Fibroblast of skin of left quadriceps (primary cell): ENCODE measurements at regions not wholly inside any gene's neighbourhood (a gene's known extent, or its start where the extent isn't known, plus 50 kb on each side); places are given as distances from the start of the nearest gene placed in this dataset.
"Not testable (repeated sequence)": the region's sequence is repeated elsewhere in the genome, so short reads cannot be mapped to it uniquely, and the experiment has no call there.

Source experiments
- DNase-seq, 2 experiments: peaks; one replicate each; pipeline ENCODE4 v3.0.0-alpha.2; 2013; ENCODE audit warnings: low read depth in 2 of 2

DNA sequence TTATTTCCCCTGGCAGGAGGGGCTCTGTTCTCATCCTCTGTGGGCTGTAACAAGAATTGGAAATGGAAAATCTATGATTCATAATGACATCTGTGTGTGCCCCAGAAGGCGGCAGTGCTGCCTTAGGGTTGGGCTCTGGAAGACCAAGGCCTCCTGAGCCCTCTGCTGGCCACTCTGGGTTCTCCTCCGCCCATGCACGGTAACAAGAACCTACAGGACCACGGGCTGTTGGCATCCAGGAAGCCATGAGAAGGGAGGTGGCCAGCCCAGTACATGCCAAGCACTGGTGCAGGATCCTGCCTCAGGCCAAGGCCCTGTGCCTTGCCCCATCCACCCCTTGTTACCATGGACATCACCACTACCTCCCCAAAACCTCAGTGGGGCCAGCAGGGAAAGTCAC lies 454.2 kb downstream of the TP53TG3F start:
- not testable (repeated sequence) for DNase-seq

DNA sequence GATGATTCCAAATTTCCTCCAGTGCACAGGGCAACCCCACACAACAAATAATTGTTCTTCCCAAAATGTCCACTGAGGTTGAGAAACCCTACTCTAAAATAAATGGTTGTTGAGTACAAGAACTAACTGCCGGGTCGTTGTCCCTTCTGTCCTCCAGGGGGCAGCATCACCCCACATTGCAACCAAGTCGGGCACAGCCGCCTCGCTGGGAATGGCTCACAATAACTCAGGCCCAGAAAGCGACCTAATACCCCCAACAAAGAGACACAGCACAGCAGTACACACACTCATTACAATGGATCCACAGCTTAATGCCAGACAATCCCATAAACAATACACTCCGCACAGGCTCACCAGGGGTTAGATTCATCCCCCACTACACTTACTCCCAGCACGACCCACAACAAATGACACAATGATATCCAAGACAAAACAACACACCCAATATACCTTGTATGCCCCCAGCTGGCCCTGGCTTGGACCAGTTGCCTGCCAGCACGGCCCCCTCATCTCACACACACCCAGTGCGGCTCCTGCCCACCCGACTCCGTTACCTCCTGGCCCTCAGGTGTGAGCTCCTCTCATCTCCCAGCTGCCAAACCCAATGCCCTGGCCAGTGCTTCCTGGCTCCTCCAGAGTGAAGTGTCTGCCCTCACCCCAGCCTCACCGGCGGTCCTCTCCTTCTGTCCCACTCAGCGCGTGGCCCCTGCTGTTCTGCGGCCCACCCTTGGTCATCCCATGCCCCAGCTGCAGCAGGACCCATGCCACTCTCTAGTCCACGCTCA lies 461.5 kb downstream of the TP53TG3F start:
- DNase-seq = not testable (repeated sequence)

DNA sequence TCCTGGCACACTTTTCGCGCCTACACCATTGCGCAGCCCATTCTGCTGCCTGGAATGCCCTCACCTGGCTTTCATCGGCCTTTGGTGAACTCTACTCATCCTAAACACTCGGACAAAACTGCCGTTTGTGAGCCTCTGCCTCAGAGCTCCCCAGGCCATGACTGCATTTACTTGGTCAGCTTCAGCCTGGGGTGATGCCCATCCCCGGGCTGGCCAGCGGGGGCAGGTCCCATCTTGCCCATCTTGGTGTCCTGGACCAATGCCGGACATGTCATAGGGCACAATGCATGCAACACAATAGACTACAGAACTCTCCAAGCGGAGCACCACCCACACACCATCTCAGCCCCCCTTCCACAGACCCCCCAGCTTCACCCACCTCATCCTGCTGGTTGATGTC lies 463.5 kb downstream of the TP53TG3F start:
- DNase-seq = not testable (repeated sequence)

DNA sequence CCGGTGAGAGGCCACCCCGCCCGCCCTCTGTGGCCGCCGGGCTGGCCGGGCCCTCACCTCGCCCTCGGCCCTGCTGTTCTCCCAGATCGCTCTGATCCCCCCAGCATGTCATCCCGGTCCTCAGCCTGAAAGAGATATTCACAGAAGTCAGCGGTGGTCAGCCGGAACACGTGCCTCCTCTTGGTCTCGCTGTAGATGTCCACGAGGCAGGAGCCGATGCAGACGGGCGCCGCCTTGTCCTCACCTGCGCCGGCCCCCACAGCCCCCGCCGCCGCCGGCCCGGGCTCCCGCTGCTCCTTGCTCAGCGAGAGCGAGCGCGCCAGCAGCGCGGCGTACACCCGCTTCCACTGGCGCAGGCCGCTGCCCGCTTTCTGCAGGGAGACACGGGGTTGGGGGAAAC lies 468.6 kb downstream of the TP53TG3F start:
- DNase-seq = not testable (repeated sequence)

DNA sequence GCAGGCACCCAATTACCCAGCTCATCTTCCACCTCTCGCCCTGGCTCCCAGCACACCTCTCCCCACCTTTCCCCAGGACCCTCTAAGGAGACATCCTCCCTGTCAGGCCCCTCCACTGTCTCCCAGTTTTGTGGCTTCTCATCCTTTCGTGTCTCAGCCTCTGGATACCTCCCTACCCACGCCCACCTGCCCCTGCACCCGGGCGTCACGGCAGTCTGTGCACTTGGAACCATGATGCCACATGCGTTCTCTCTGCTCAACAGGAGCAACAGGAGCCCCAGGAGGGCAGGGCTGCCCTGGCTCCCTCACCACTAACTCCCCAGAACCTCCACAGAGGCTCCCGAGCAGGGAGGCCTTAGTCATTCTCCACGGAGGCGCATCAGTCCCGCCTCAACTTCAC lies 472.8 kb downstream of the TP53TG3F start:
- DNase-seq = not testable (repeated sequence)

DNA sequence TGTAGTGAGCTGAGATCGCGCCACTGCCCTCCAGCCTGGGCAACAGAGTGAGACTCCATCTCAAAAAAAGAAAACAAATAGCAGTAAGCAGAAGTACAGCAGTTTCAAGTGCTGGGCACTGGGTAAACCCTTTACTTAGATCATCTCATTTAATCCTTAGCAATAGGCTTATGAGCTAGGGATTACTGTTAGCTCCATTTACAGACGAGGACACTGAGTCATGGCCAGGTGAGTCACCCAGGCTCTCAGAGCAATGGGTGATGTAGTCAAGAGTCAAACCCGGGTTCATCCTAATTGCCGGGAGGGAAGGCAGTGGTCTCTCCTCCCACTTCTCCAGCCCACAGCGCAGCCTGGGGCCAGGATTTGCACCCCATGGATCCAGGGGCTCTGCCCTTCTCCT lies 473.6 kb downstream of the TP53TG3F start:
- DNase-seq = not testable (repeated sequence)

DNA sequence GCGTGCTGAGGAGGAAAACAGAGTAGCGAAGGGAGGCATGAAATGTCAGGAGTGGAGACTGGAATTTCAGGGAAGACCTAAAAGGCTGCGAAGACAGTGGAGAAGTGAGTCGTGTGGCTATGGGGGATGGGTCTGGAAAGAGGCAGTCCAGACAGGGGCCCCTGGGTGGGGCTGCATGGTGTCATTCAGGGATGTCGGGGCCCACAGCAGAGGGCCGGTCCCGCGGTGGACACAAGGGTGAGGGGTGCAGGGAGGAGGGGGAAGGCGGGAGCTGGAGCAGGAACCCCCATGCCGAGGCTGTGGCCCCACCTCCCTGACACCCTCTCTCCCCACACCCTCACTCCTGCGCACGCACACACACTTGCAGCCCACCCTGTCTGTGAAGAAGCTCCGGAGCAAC lies 476.4 kb downstream of the TP53TG3F start:
- DNase-seq = not testable (repeated sequence)

DNA sequence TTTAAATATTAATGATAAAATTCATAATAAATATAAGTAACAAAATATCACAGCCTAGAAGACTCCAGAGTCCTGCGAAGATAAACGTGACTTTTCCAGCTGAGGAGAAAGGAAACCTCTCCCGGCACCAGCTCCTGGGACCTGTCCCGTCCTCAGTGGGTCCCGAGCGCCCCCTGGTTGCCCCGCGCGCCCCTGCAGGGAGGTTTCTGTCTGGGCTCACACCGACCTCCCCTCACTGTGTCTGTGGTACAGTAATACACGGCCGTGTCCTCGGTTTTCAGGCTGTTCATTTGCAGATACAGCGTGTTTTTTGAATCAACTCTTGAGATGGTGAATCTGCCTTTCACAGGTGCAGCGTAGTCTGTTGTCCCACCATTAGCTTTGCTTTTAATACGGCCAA lies 478.7 kb downstream of the TP53TG3F start:
- DNase-seq = not testable (repeated sequence)

DNA sequence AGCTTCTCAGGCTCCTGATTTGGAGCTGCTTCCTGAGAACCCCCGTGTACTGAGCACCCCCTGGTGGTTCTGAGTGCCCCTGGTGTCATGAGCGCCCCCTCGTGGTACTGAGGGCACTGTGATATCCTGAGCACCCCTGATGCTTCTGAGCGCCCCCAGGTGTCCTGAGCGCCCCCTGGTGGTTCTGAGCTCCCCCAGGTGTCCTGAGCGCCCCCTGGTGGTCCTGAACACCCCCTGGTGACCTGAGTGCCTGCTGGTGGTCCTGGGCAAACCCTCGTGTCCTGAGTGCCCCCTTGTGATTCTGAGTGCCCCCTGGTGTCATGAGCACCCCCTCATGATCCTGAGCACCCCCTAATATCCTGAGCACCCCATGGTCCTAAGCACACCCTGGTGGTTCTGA lies 502.1 kb downstream of the TP53TG3F start:
- not testable (repeated sequence) for DNase-seq

DNA sequence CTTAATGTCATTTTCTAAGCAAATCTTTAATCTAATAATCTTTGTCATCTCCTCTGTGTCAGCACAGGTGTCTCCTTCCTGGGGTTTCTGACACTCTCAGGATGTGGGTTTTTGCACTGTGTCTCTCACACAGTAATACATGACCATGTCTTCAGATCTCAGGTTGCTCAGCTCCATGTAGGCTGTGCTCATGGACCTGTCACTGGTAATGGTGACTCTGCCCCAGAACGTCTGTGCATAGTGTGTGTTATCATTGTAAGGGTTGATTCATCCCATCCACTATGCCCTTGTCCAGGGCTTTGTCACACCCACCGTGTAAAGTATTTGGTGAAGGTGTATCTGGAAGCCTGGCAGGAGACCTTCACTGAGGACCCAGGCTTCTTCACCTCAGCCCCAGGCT lies 506.1 kb downstream of the TP53TG3F start:
- DNase-seq = not testable (repeated sequence)

DNA sequence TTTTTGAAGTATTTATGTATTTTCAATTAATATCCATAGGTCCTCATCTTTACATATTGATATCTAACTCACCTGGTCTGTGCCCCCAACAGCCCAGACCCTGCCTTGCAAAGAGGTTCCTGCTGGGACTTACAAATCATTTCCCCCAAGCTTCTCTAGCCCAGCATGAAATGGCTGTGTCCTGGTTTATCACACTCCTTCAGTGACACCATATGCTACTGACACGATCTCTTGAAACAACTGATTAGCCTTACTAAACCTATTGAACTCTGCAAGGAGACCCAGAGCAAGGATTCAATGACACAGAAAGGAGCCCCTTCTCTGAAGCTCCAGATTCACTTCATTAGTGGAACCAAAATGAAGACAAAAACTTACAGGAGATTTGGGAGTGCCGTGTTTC lies 507.4 kb downstream of the TP53TG3F start:
- not testable (repeated sequence) for DNase-seq

DNA sequence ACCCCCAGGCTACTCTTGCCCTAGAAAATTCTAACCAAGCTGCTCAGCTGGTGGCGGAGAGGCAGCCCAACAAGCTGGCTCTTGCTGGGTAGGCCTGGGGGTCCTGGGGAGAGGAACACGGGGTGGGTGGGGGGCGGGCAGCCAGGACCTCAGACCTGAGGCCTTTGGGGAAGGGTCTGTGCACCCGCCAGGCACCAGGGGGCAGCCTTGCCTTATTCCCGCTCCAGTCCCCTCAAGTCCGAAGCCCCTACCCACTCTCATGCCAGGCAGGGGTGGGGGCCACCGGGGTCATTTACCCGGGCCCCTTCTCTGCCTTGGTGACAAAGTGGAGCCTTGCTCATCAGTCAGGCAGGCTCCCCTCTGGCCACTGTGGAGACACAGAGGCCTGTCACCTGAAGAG lies 515.1 kb downstream of the TP53TG3F start:
- DNase-seq = not testable (repeated sequence)

DNA sequence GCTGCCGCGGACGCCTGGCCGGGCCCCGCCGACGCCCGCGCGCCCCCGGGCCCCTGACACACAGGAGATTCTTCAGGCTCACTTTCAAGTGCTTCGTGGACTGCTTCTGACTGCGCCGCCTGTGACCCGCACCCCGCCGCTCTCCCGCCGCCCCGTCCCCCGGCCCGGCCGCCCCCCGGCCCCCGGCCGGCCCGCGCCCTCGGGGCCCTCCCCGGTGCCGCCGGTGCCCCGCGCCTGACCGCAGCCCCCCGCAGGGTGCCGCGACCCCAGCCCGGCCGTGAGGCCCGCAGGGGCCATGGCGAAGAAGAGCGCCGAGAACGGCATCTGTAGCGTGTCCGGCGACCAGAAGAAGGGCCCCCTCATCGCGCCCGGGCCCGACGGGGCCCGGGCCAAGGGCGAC lies 516.3 kb downstream of the TP53TG3F start:
- not testable (repeated sequence) for DNase-seq

DNA sequence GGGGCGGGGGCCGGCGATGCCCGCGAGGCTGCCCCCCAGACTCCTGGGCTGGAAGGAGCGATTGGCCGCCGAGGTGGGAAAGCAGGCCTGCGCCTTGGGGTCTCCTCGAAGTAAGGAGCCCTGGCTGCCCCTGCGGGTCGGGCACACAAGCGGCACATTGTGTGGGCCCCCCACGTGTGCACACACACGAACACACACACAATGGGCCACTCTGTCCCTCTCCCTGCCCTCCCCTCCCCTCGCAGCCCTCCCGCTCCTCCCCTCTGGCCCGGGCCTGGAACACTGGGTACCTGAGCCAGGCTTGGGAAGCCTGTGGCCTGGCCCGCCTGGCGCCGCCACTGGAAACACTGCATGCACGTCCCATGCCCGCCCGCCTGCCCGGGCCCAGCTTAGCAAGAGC lies 517.1 kb downstream of the TP53TG3F start:
- DNase-seq = not testable (repeated sequence)

DNA sequence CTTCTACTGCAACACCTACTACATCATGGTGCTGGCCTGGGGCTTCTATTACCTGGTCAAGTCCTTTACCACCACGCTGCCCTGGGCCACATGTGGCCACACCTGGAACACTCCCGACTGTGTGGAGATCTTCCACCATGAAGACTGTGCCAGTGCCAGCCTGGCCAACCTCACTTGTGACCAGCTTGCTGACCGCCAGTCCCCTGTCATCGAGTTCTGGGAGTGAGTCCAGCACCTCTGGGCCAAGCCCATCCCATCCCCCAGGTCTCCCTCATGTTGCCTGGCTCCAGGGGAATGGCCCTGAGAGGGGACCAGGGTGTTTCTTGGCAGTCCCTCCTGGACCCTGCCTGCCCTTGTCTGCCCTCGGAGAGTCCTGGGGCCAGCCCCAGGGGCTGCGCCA lies 519.4 kb downstream of the TP53TG3F start:
- DNase-seq = not testable (repeated sequence)

DNA sequence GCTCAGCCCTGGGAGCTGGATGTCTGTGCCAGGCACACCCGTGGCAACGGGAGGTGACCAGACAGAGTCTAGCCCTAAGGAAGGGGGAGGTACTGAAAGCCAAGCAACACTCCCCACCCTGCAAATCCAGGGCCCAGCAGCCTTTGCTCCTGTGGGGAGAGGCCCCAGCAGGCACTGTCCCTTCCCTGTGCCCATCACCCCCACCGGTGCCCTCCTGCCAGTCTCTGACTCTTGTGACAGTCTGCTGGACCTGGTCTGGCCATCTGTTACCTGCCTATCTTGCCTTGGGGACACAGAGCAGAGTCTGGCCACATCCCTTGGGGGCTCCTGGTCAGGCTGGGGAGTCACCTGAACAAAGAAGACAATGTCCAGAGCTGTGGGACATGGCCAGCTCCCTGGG lies 520.2 kb downstream of the TP53TG3F start:
- not testable (repeated sequence) for DNase-seq

DNA sequence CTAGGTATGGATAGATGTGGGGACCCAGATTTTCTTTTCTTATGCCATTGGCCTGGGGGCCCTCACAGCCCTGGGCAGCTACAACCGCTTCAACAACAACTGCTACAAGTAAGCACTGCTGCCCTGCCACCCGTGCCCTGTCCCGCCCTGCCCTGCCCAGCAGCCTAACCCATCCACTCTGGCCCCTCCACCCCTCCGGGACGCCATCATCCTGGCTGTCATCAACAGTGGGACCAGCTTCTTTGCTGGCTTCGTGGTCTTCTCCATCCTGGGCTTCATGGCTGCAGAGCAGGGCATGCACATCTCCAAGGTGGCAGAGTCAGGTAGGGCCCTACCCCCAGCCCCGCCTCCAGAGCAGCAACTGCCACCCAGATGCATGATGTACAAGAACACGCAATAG lies 521.3 kb downstream of the TP53TG3F start:
- DNase-seq = not testable (repeated sequence)

DNA sequence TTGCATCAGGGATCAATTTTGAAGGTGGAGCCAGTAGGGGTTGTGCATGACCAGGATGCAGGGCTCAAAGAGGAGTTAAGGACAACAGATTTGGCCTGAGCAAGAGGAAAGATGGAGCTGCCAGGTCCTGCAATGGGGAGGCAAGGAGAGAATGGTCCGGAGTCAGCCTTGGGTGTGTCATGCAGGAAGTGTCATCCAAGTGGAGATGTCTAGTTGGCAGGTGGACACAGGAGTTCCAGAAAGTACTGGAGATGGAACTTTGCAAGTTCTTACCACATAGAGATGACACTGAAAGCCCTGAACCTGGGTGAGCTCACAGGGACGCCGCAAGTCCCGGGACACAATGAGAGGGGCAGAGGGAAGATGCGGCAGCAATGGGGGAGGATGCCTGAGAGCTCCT lies 525.0 kb downstream of the TP53TG3F start:
- not testable (repeated sequence) for DNase-seq

DNA sequence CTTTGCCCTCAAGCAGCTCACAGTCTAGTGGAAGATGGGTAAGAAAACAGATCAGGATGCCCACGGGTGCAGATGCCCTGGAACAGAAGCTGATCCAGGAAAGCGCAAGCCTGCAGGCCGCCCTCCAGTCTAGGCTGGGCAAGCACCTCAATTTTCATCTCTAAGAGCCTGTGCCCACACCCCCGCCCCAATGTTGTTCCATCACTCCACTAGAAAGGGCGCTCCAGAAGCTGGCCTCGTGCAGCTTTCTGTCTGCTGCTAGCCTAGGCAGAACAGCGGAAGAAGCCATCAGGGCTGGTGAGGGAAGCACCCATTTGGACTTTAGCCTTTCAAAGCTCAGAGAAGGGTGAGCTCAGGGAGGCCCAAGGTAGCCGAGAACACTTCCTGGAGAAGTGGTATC lies 527.1 kb downstream of the TP53TG3F start:
- DNase-seq = not testable (repeated sequence)

DNA sequence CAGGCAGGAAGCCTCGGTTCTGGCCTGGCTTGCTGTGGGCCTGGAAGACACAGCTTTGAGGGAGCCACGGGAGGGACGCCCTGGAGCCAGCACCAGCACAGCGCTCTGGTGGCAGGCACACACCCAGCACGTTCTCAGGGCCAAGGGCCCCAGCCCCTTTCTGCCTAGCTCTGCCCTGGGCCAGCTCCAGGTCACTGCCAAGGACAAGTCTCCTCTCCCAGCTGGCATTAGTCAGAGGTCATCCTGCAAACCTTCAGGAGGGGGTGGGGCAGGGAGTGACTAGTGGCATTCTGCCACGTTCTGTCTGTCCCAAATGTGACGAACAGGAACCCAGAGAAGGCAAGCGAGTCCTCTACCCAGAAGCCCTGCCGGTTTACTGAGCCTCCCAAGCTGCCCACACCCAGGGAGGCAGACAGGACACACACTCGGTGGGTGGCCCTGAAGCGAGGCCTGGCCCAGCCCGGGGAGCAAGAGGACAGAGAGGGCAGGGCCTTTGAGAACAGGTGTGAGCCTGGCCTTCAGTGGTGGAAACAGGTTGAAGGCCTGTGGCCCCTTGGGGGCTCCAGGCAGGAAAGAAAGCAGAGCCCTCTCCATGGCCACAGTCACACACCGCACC lies 528.0 kb downstream of the TP53TG3F start:
- not testable (repeated sequence) for DNase-seq

DNA sequence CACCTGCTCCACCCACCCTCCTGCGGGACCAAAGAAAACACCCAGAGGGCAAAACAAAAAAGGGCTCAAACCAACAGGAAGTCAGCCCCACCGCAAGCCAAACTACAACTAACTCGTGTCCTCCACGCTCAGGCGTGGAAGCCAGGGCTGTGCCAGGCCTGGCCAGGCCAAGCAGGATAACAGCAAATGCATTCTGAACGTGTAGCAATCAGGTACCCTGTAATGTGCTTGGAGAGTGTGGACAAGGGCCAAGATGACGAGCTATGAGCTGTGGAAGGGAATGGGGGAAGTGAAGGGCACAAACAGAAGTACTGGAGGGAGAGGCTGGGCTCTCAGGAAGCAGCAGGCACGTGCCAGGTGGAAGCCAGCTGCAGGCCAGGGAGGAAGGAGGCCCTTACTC lies 528.6 kb downstream of the TP53TG3F start:
- not testable (repeated sequence) for DNase-seq

DNA sequence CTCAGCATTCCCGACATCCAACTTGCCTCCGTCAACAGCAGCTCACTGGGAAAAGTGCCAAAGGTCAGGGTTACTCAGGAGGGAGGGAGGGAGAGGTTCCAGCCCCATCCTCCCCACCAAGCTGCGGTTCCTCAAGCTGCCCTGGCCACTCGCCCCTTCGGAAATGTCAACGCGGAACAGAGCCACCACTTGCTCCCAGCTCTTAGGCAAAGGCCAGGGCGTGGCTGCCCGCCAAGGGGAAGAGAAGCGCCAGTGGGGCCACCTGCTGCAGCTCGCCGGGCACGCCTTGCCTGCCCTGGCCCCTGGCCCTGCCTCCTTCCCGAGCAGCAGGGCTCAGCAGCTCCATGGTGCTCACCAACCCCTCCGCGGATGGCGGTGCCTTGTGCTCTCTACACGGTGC lies 531.1 kb downstream of the TP53TG3F start:
- DNase-seq = not testable (repeated sequence)

DNA sequence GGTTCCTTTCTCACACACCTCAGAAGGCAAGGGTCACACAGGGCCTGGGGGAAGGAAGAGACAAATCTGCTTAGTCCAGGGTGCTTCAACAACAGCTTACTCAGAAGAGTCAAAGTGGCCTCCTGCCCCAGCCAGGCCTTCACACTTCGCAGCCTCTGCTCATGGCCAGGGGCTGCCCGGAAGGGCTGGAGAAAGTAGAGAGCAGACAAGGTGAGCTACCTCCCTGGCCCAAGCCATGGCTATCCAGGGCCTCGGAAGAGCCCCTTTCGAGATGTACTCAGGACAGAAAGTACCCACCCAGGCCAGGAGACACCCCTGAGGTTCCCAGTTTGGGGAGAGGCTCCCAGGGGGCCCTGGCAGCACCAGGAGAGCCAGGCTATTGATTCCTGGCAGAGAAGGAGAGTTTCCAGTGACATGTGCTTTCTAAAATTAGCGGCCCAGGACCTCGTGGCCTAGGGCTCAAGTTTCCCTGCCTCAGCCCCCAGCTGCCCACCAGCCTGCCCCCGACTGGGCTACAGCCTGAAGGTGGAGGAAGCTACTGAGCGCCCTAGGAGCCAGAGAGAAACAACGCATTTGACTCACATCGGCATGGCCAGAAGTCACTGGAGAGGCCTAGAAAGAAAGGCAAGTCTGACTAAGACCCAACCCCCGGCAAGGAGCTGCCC lies 533.2 kb downstream of the TP53TG3F start:
- DNase-seq = not testable (repeated sequence)
